Left lung (tissue), 4 donors: ENCODE measurements at regions not wholly inside any gene's neighbourhood (a gene's known extent, or its start where the extent isn't known, plus 50 kb on each side); places are given as distances from the start of the nearest gene placed in this dataset.

Source experiments
- ATAC-seq: fragments of 200-7000 bp; cut with Tn5 transposase; one replicate; pipeline ENCODE4 v1.9.1; 2020; ENCODE audit warnings: moderate library complexity
- DNase-seq, 4 donors: peaks; one replicate each; pipeline ENCODE4 v3.0.0-alpha.2; 2013 to 2020
- H3K27ac ChIP-seq, 2 donors: fragments of 200-600 bp; sonication (generic) in 1 of 2; one replicate each; pipeline versions ENCODE4 v1.5.0 to v1.8.0; 2020 to 2021
- H3K27me3 ChIP-seq, 2 donors: fragments of 200-600 bp; sonication (generic) in 1 of 2; one replicate each; pipeline versions ENCODE4 v1.5.0 to v1.8.0; 2020 to 2021
- H3K36me3 ChIP-seq, 2 donors: fragments of 200-600 bp; sonication (generic) in 1 of 2; one replicate each; pipeline versions ENCODE4 v1.5.0 to v1.8.0; 2020 to 2021
- H3K4me1 ChIP-seq, 2 donors: fragments of 200-600 bp; one replicate each; pipeline ENCODE4 v1.8.0; 2021
- H3K4me3 ChIP-seq, 2 donors: fragments of 200-600 bp; sonication (generic) in 1 of 2; one replicate each; pipeline versions ENCODE4 v1.5.0 to v1.8.0; 2020 to 2021; ENCODE audit warnings: mild to moderate bottlenecking in 1 of 2
- H3K9me3 ChIP-seq, 2 donors: fragments of 200-600 bp; sonication (generic) in 1 of 2; one replicate each; pipeline versions ENCODE4 v1.5.0 to v1.8.0; 2020 to 2021
- CTCF ChIP-seq, 2 donors: fragments of 200-600 bp; sonication (generic) in 1 of 2; IDR thresholded peaks; one replicate each; pipeline versions ENCODE4 v1.5.0 to v1.8.0; 2021; ENCODE audit warnings: antibody characterized with exemption in 2 of 2
- intact Hi-C, 2 donors: fragments of 100-400 bp; cut with DNase I; formaldehyde crosslinking; loops; one replicate each; pipeline versions ENCODE4 v1.11.2 to v1.14.2; 2022
- donor health status: DM: no; HTN: yes; CAD: no.
- donor health status: DM: no; HTN: no; CAD: no.

- ATAC-seq (no peak), DNase-seq (no peak)
- no peaks in the 10 kb centered on the region for H3K36me3 ChIP-seq
- H3K9me3 ChIP-seq = no peaks in the 10 kb centered on the region
- no peak overlapping the region for H3K27ac ChIP-seq
- no peak for TF ChIP-seq CTCF (IDR thresholded peaks at IDR 0.05)
- H3K4me1 ChIP-seq = no peaks in the 10 kb centered on the region
- intact Hi-C loops = no loop called here
- H3K27me3 ChIP-seq = no peaks in the 10 kb centered on the region
- H3K4me3 ChIP-seq = no peak overlapping the region
These were observed 148.8 kb downstream of the SLC38A4 start for GRCh38 chr12:46676797-46677520.

GRCh38 chr12:46676396-46676795 is 149.4 kb downstream of the SLC38A4 start:
- H3K9me3 ChIP-seq = no peaks in the 10 kb centered on the region
- DNase-seq = no peak
- TF ChIP-seq CTCF (IDR thresholded peaks at IDR 0.05) = no peak
- ATAC-seq = no peak
- no peaks in the 10 kb centered on the region for H3K36me3 ChIP-seq
- no peak overlapping the region for H3K27ac ChIP-seq
- no peaks in the 10 kb centered on the region for H3K4me1 ChIP-seq
- H3K4me3 ChIP-seq = no peak overlapping the region
- intact Hi-C loops = no loop called here
- no peaks in the 10 kb centered on the region for H3K27me3 ChIP-seq

- no peaks in the 10 kb centered on the region for H3K27me3 ChIP-seq
- no peaks in the 10 kb centered on the region for H3K36me3 ChIP-seq
- no peaks in the 10 kb centered on the region for H3K4me1 ChIP-seq
- intact Hi-C loops = no loop called here
- H3K27ac ChIP-seq = no peak overlapping the region
- peak; percentile 78 for ATAC-seq
- no peak overlapping the region for H3K4me3 ChIP-seq
- no peaks in the 10 kb centered on the region for H3K9me3 ChIP-seq
- DNase-seq = peak in 2 of 4 donors; percentile 41 to 51
- peak; percentile 27 to 64 for TF ChIP-seq CTCF (IDR thresholded peaks at IDR 0.05)
These were observed 150.1 kb downstream of the SLC38A4 start for GRCh38 chr12:46675736-46676135.

- no peak overlapping the region for H3K27ac ChIP-seq
- H3K36me3 ChIP-seq = no peaks in the 10 kb centered on the region
- H3K9me3 ChIP-seq = no peaks in the 10 kb centered on the region
- no peak for ATAC-seq
- DNase-seq = no peak
- intact Hi-C loops = no loop called here
- H3K27me3 ChIP-seq = no peaks in the 10 kb centered on the region
- no peak for TF ChIP-seq CTCF (IDR thresholded peaks at IDR 0.05)
- H3K4me1 ChIP-seq = no peaks in the 10 kb centered on the region
- H3K4me3 ChIP-seq = no peak overlapping the region
These were observed 151.0 kb downstream of the SLC38A4 start for GRCh38 chr12:46674800-46675199.

- no peaks in the 10 kb centered on the region for H3K4me1 ChIP-seq
- DNase-seq = no peak
- H3K4me3 ChIP-seq = no peak overlapping the region
- intact Hi-C loops = no loop called here
- no peak for ATAC-seq
- TF ChIP-seq CTCF (IDR thresholded peaks at IDR 0.05) = no peak
- no peak overlapping the region for H3K27ac ChIP-seq
- H3K9me3 ChIP-seq = no peaks in the 10 kb centered on the region
- H3K36me3 ChIP-seq = no peaks in the 10 kb centered on the region
- H3K27me3 ChIP-seq = no peaks in the 10 kb centered on the region
These were observed 151.7 kb downstream of the SLC38A4 start for GRCh38 chr12:46674129-46674528.
